22Rv1 (cell line): ENCODE measurements at regions not wholly inside any gene's neighbourhood (a gene's known extent, or its start where the extent isn't known, plus 50 kb on each side); places are given as distances from the start of the nearest gene placed in this dataset.

Source experiments
- ZFX ChIP-seq: fragments of 450-650 bp; IDR thresholded peaks from 2 replicates; pipeline ENCODE4 v1.6.1; 2017; ENCODE audit warnings: antibody characterized with exemption, borderline replicate concordance
- TF ChIP-seq, protein P1 (sequence below): fragments of 450-650 bp; IDR thresholded peaks from 2 replicates; pipeline ENCODE4 v1.5.1; 2017; ENCODE audit warnings: mild to moderate bottlenecking

DNA sequence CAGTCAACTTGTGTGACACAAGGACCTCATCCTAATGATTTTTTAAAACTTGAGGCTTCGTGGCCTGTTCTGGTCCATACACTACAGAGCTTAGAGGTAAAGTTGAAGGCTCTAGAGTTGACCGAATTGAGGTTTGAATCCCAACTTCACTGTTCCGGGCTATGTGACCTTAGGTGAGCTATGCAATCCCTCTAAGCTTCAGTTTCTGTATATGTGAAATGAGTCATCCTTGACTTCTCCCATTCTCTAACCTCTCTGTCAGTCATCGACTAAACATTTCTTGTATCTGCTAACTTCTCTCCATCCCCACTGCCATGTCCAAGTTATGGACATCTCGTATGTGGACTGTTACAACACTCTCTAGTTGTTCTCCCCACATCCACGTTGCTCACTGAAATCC, 178.2 kb upstream of the TMEM45B start:
- TF ChIP-seq, protein P1, sequence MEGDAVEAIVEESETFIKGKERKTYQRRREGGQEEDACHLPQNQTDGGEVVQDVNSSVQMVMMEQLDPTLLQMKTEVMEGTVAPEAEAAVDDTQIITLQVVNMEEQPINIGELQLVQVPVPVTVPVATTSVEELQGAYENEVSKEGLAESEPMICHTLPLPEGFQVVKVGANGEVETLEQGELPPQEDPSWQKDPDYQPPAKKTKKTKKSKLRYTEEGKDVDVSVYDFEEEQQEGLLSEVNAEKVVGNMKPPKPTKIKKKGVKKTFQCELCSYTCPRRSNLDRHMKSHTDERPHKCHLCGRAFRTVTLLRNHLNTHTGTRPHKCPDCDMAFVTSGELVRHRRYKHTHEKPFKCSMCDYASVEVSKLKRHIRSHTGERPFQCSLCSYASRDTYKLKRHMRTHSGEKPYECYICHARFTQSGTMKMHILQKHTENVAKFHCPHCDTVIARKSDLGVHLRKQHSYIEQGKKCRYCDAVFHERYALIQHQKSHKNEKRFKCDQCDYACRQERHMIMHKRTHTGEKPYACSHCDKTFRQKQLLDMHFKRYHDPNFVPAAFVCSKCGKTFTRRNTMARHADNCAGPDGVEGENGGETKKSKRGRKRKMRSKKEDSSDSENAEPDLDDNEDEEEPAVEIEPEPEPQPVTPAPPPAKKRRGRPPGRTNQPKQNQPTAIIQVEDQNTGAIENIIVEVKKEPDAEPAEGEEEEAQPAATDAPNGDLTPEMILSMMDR: no peak
- TF ChIP-seq ZFX: no peak
